ENCODE measurements at regions not wholly inside any gene's neighbourhood (a gene's known extent, or its start where the extent isn't known, plus 50 kb on each side); places are given as distances from the start of the nearest gene placed in this dataset.

- Mint-ChIP-seq H3K4me3 (ENCODE audit: unreplicated experiment) (no peak overlapping the region), H3K27me3 (ENCODE audit: low read depth, unreplicated experiment) (peaks cover 31% of the 10 kb centered on the region), H3K36me3 (ENCODE audit: low read depth, unreplicated experiment) (no peaks in the 10 kb centered on the region), H3K9me3 (ENCODE audit: unreplicated experiment) (no peaks in the 10 kb centered on the region), H3K4me1 (ENCODE audit: low read depth, unreplicated experiment) (no peaks in the 10 kb centered on the region), H3K27ac (ENCODE audit: unreplicated experiment) (no peak overlapping the region)
- Histone ChIP-seq H3K27ac (ENCODE audit: low read depth, low read length) (no peak overlapping the region), H3K36me3 (ENCODE audit: insufficient read depth, low read length) (no peaks in the 10 kb centered on the region), H4K20me1 (ENCODE audit: insufficient read depth, low read length) (no peaks in the 10 kb centered on the region), H3K4me3 (ENCODE audit: insufficient read depth, low read depth, low read length) (no peak overlapping the region), H2AFZ (ENCODE audit: low read depth, low read length) (no peak overlapping the region), H3K9ac (ENCODE audit: low read length) (no peak overlapping the region), H3K27me3 (ENCODE audit: insufficient read depth, low read length) (no peaks in the 10 kb centered on the region), H3K79me2 (ENCODE audit: insufficient read depth, low read length) (no peaks in the 10 kb centered on the region), H3K9me3 (ENCODE audit: insufficient read depth, low read depth, low read length) (no peaks in the 10 kb centered on the region), H3K4me2 (ENCODE audit: low read length) (no peak overlapping the region), H3K4me1 (ENCODE audit: insufficient read depth, low read length) (no peaks in the 10 kb centered on the region)
- FAIRE-seq (no peak), DNase-seq (ENCODE audit: low read depth) (no peak)
- TF ChIP-seq, protein P1, sequence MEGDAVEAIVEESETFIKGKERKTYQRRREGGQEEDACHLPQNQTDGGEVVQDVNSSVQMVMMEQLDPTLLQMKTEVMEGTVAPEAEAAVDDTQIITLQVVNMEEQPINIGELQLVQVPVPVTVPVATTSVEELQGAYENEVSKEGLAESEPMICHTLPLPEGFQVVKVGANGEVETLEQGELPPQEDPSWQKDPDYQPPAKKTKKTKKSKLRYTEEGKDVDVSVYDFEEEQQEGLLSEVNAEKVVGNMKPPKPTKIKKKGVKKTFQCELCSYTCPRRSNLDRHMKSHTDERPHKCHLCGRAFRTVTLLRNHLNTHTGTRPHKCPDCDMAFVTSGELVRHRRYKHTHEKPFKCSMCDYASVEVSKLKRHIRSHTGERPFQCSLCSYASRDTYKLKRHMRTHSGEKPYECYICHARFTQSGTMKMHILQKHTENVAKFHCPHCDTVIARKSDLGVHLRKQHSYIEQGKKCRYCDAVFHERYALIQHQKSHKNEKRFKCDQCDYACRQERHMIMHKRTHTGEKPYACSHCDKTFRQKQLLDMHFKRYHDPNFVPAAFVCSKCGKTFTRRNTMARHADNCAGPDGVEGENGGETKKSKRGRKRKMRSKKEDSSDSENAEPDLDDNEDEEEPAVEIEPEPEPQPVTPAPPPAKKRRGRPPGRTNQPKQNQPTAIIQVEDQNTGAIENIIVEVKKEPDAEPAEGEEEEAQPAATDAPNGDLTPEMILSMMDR (IDR thresholded peaks at IDR 0.05; ENCODE audit: insufficient read depth, low read depth, low read length), result no peak
- no peak for TF ChIP-seq EZH2 (IDR thresholded peaks at IDR 0.05; ENCODE audit: insufficient read depth, low read length)
Observed at GRCh38 chr19:32220951-32221350, 124.5 kb upstream of the ZNF507 start.

DNA sequence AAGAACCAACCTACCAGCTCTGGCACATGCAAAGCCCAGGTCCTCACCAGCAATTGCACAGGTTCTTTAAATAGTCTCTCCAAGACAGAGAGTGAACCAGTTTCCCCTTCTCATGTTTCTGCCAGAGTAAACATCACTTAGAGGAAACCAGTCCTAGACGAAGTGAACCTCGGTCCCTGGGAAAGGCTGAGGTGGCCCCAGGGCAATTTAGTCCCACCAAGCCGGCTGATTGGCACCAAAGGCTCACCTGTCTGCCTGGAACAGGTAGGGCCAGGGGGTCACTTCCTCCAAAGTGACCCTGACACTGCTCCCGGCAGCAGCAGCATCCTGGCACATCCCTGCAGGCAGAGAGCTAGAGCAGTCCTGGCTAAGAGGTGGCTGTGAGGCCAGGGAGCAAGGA is 122.9 kb upstream of the ZNF507 start:
- FAIRE-seq (no peak), DNase-seq (ENCODE audit: low read depth) (no peak)
- no peak overlapping the region for H3K4me3 ChIP-seq (ENCODE audit: insufficient read depth, low read depth, low read length)
- no peak overlapping the region for H3K4me3 Mint-ChIP-seq (ENCODE audit: unreplicated experiment)
- H3K9me3 Mint-ChIP-seq (ENCODE audit: unreplicated experiment), result peaks cover under 1% of the 10 kb centered on the region
- H3K27me3 Mint-ChIP-seq (ENCODE audit: low read depth, unreplicated experiment), result peaks cover 26% of the 10 kb centered on the region
- H3K9me3 ChIP-seq (ENCODE audit: insufficient read depth, low read depth, low read length), result no peaks in the 10 kb centered on the region
- no peaks in the 10 kb centered on the region for H3K36me3 ChIP-seq (ENCODE audit: insufficient read depth, low read length)
- no peaks in the 10 kb centered on the region for H3K4me1 ChIP-seq (ENCODE audit: insufficient read depth, low read length)
- no peaks in the 10 kb centered on the region for H3K79me2 ChIP-seq (ENCODE audit: insufficient read depth, low read length)
- no peak overlapping the region for H3K27ac ChIP-seq (ENCODE audit: low read depth, low read length)
- no peak overlapping the region for H3K4me2 ChIP-seq (ENCODE audit: low read length)
- H3K27ac Mint-ChIP-seq (ENCODE audit: unreplicated experiment), result no peak overlapping the region
- H4K20me1 ChIP-seq (ENCODE audit: insufficient read depth, low read length), result no peaks in the 10 kb centered on the region
- no peak overlapping the region for H2AFZ ChIP-seq (ENCODE audit: low read depth, low read length)
- H3K36me3 Mint-ChIP-seq (ENCODE audit: low read depth, unreplicated experiment), result no peaks in the 10 kb centered on the region
- peaks cover 3% of the 10 kb centered on the region for H3K27me3 ChIP-seq (ENCODE audit: insufficient read depth, low read length)
- no peak overlapping the region for H3K9ac ChIP-seq (ENCODE audit: low read length)
- TF ChIP-seq, protein P1 (IDR thresholded peaks at IDR 0.05; ENCODE audit: insufficient read depth, low read depth, low read length), result no peak
- TF ChIP-seq EZH2 (IDR thresholded peaks at IDR 0.05; ENCODE audit: insufficient read depth, low read length), result no peak
- no peaks in the 10 kb centered on the region for H3K4me1 Mint-ChIP-seq (ENCODE audit: low read depth, unreplicated experiment)

DNA sequence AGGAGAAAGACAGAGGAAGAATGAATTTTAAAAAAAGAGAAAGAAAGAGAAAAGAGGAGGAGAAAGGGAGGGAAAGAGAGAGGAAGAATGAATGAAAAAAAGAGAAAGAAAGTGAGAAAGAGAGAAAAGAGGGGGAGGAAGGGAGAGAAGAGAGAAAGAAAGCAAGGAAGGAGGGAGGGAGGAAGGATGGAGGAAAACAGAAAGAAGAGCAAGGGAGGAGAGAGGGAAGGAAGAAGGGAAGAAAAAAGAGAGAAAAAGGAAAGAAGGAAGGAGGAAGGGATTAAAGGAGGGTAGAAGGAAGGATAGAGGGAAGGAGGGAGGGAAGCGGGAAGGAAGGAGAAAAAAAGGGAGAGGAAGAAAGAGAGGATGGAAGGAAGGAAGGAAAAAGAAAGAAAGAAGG is 122.3 kb upstream of the ZNF507 start:
- Mint-ChIP-seq H3K4me1 (ENCODE audit: low read depth, unreplicated experiment) (no peaks in the 10 kb centered on the region), H3K36me3 (ENCODE audit: low read depth, unreplicated experiment) (no peaks in the 10 kb centered on the region), H3K9me3 (ENCODE audit: unreplicated experiment) (peaks cover 1% of the 10 kb centered on the region), H3K4me3 (ENCODE audit: unreplicated experiment) (no peak overlapping the region), H3K27ac (ENCODE audit: unreplicated experiment) (no peak overlapping the region), H3K27me3 (ENCODE audit: low read depth, unreplicated experiment) (peaks cover 24% of the 10 kb centered on the region)
- Histone ChIP-seq H3K4me2 (ENCODE audit: low read length) (no peak overlapping the region), H3K9ac (ENCODE audit: low read length) (no peak overlapping the region), H3K4me3 (ENCODE audit: insufficient read depth, low read depth, low read length) (no peak overlapping the region), H4K20me1 (ENCODE audit: insufficient read depth, low read length) (no peaks in the 10 kb centered on the region), H3K36me3 (ENCODE audit: insufficient read depth, low read length) (no peaks in the 10 kb centered on the region), H3K27ac (ENCODE audit: low read depth, low read length) (no peak overlapping the region), H3K79me2 (ENCODE audit: insufficient read depth, low read length) (no peaks in the 10 kb centered on the region), H3K27me3 (ENCODE audit: insufficient read depth, low read length) (peaks cover 3% of the 10 kb centered on the region), H3K4me1 (ENCODE audit: insufficient read depth, low read length) (no peaks in the 10 kb centered on the region), H3K9me3 (ENCODE audit: insufficient read depth, low read depth, low read length) (no peaks in the 10 kb centered on the region), H2AFZ (ENCODE audit: low read depth, low read length) (no peak overlapping the region)
- FAIRE-seq, result no peak
- TF ChIP-seq EZH2 (IDR thresholded peaks at IDR 0.05; ENCODE audit: insufficient read depth, low read length), result no peak
- TF ChIP-seq, protein P1 (IDR thresholded peaks at IDR 0.05; ENCODE audit: insufficient read depth, low read depth, low read length), result no peak
- no peak for DNase-seq (ENCODE audit: low read depth)

Measured in astrocyte (in vitro differentiated cells and primary cell).